ENCODE measurements at regions not wholly inside any gene's neighbourhood (a gene's known extent, or its start where the extent isn't known, plus 50 kb on each side); places are given as distances from the start of the nearest gene placed in this dataset.
A peak's percentile ranks its signal among the peaks of the same experiment; 100 is the strongest.

DNA sequence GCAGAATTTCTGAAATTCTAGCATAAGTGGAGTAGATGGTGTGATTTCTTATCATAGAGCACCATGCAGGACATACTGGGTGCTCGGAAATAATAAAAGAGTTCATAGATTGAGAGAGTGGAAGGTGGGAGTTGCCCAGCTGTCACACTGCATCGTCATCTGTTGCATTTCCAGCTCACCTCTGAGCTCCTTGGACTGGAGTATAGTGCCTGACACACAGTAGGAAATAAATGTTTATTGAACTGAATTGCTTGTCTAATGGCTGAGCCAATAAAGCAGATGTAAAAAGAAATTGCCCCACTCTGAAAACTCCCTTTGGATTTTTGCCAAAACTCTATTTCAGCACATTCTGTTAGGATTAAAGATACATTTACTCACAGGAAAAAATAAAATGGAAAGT, 108.9 kb upstream of the UBE2E1 start:
- no peaks in the 10 kb centered on the region for H3K9me3 ChIP-seq
- no peak overlapping the region for H3K4me3 ChIP-seq
- WGBS, 5 donors = 59 to 77% (median 64%) methylated on average over 2 of the region's 2 CpGs
- peak in 1 of 2 donors; percentile 27 for DNase-seq
- no peaks in the 10 kb centered on the region for H3K36me3 ChIP-seq
- TF ChIP-seq, protein P1, sequence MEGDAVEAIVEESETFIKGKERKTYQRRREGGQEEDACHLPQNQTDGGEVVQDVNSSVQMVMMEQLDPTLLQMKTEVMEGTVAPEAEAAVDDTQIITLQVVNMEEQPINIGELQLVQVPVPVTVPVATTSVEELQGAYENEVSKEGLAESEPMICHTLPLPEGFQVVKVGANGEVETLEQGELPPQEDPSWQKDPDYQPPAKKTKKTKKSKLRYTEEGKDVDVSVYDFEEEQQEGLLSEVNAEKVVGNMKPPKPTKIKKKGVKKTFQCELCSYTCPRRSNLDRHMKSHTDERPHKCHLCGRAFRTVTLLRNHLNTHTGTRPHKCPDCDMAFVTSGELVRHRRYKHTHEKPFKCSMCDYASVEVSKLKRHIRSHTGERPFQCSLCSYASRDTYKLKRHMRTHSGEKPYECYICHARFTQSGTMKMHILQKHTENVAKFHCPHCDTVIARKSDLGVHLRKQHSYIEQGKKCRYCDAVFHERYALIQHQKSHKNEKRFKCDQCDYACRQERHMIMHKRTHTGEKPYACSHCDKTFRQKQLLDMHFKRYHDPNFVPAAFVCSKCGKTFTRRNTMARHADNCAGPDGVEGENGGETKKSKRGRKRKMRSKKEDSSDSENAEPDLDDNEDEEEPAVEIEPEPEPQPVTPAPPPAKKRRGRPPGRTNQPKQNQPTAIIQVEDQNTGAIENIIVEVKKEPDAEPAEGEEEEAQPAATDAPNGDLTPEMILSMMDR (IDR thresholded peaks at IDR 0.05) = no peak
- no peak for TF ChIP-seq EP300 (IDR thresholded peaks at IDR 0.05)
- no peak for TF ChIP-seq POLR2A (IDR thresholded peaks at IDR 0.05)
- no peak for TF ChIP-seq POLR2AphosphoS5 (IDR thresholded peaks at IDR 0.05)
- H3K27me3 ChIP-seq = no peaks in the 10 kb centered on the region
- H3K4me1 ChIP-seq = no peaks in the 10 kb centered on the region
- H3K27ac ChIP-seq = no peak overlapping the region
- intact Hi-C loops (cut with DNase I; ENCODE audit: low total_unique reads) = no loop called here

DNA sequence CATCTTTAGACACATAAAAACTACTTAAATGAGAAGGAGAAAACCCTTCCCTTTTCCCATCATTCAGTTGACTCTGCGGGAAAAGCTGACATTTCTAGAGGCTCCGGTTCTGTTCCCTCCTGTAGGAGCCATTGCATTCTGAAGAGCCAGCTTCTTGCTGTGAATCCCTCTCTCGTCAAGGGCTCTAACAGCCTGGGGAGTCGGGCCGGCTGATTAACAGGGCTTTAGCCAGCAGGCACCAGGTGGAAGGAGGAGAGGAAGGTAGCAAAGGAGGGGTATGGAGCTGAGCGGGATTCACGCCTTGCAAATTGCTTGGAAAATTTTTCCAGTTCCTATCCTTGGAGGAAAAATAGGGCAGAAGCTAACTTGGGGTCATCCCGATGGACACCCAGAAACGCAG, 108.3 kb upstream of the UBE2E1 start:
- no peak overlapping the region for H3K27ac ChIP-seq
- TF ChIP-seq POLR2A (IDR thresholded peaks at IDR 0.05) (no peak), EP300 (IDR thresholded peaks at IDR 0.05) (no peak), POLR2AphosphoS5 (IDR thresholded peaks at IDR 0.05) (no peak)
- TF ChIP-seq, protein P1 (IDR thresholded peaks at IDR 0.05) = no peak
- WGBS, 5 donors = 58 to 81% (median 70%) methylated on average over 9 of the region's 9 CpGs
- DNase-seq = no peak
- no peaks in the 10 kb centered on the region for H3K4me1 ChIP-seq
- H3K4me3 ChIP-seq = no peak overlapping the region
- H3K27me3 ChIP-seq = no peaks in the 10 kb centered on the region
- intact Hi-C loops (cut with DNase I; ENCODE audit: low total_unique reads) = no loop called here
- no peaks in the 10 kb centered on the region for H3K36me3 ChIP-seq
- H3K9me3 ChIP-seq = no peaks in the 10 kb centered on the region

DNA sequence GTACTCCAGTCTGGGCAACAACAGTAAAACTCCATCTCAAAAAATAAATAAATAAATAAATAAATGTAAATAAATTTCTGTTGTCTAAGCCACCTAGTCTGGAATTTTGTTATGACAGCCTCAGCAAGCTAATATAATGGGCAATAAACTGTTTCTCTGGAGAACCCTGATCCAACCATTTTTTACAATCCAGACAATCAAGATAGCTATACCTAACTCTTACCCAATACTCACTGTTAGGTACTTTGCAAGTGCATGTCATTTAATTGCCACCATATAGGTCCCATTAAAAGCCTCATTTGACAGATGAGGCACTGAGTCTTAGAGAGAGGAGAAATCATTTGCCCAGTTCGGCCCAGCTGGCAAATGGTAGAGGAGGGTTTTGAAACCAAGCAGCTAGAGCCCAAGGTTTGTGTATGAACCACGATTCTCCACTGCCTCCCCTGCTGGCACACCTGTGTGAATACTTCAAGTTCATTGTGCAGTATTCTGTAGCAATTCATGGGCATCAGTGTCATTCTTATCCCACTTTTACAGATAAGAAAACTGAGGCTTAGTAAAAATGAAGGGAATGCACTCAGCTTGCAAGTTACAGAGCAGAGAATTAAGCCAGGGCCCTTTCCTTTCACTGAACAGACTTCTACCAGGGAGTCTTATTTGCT, 107.0 kb upstream of the UBE2E1 start:
- Histone ChIP-seq H3K4me3 (no peak overlapping the region), H3K27ac (no peak overlapping the region), H3K9me3 (no peaks in the 10 kb centered on the region), H3K27me3 (no peaks in the 10 kb centered on the region), H3K36me3 (no peaks in the 10 kb centered on the region), H3K4me1 (no peaks in the 10 kb centered on the region)
- intact Hi-C loops (cut with DNase I; ENCODE audit: low total_unique reads) = no loop called here
- no peak for DNase-seq
- 56 to 73% (median 70%) methylated on average over 2 of the region's 2 CpGs for WGBS, 5 donors
- no peak for TF ChIP-seq POLR2A (IDR thresholded peaks at IDR 0.05)
- TF ChIP-seq POLR2AphosphoS5 (IDR thresholded peaks at IDR 0.05) = no peak
- TF ChIP-seq EP300 (IDR thresholded peaks at IDR 0.05) = no peak
- TF ChIP-seq, protein P1 (IDR thresholded peaks at IDR 0.05) = no peak

DNA sequence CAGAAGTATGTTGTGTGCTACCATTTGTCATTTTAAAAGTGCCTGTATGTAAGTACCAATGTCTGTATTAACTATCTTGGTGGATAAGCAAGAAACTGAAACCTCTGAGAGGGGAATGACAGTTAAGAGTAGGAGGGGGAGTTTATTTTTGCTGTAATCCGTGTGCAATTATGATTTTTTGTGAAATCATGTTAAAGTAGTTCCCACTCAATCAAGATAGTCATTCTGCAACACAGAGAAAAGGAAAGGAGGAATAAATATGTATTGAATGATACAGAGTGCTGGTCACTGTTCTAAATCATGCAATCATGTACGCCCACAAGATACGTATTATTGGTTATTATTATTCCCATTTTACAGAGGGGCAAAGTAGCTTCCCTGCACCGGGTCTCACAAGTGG, 105.1 kb upstream of the UBE2E1 start:
- 68 to 88% (median 82%) methylated on average over 4 of the region's 4 CpGs for WGBS, 5 donors
- no peak for TF ChIP-seq POLR2AphosphoS5 (IDR thresholded peaks at IDR 0.05)
- TF ChIP-seq EP300 (IDR thresholded peaks at IDR 0.05) = no peak
- no peak for TF ChIP-seq POLR2A (IDR thresholded peaks at IDR 0.05)
- TF ChIP-seq, protein P1 (IDR thresholded peaks at IDR 0.05) = no peak
- intact Hi-C loops (cut with DNase I; ENCODE audit: low total_unique reads) = no loop called here

More for the DNA sequence above, 105.1 kb upstream of the UBE2E1 start:
- H3K9me3 ChIP-seq = no peaks in the 10 kb centered on the region
- no peak overlapping the region for H3K27ac ChIP-seq
- DNase-seq = no peak
- H3K36me3 ChIP-seq = no peaks in the 10 kb centered on the region
- no peak overlapping the region for H3K4me3 ChIP-seq
- no peaks in the 10 kb centered on the region for H3K27me3 ChIP-seq
- H3K4me1 ChIP-seq = no peaks in the 10 kb centered on the region
